WTC11 (cell line): ENCODE measurements at regions not wholly inside any gene's neighbourhood (a gene's known extent, or its start where the extent isn't known, plus 50 kb on each side); places are given as distances from the start of the nearest gene placed in this dataset.

Source experiments
- ATF1 ChIP-seq: sonication (generic); formaldehyde crosslinking; IDR thresholded peaks from 2 replicates; pipeline ENCODE4 v1.8.1; 2023; ENCODE audit warnings: mild to moderate bottlenecking, moderate library complexity, missing genetic modification reagents
- ATF2 ChIP-seq: sonication (generic); formaldehyde crosslinking; IDR thresholded peaks from 2 replicates; pipeline ENCODE4 v1.8.1; 2022; ENCODE audit warnings: low read depth, missing genetic modification reagents, borderline replicate concordance
- FOXJ3 ChIP-seq: sonication (generic); formaldehyde crosslinking; IDR thresholded peaks from 2 replicates; pipeline ENCODE4 v1.9.0; 2021; ENCODE audit warnings: missing genetic modification reagents, mild to moderate bottlenecking, borderline replicate concordance
- GTF2I ChIP-seq: fragments of 250-450 bp; sonication (Bioruptor Pico); conservative IDR thresholded peaks from 2 replicates; pipeline ENCODE4 v1.4.0; 2021; ENCODE audit warnings: mild to moderate bottlenecking
- USF1 ChIP-seq: sonication (generic); formaldehyde crosslinking; IDR thresholded peaks from 2 replicates; pipeline ENCODE4 v1.8.0; 2022; ENCODE audit warnings: mild to moderate bottlenecking, missing genetic modification reagents
- ZNF138 ChIP-seq: sonication (generic); formaldehyde crosslinking; conservative IDR thresholded peaks from 2 replicates; pipeline ENCODE4 v1.8.1; 2022; ENCODE audit warnings: mild to moderate bottlenecking, moderate library complexity, missing genetic modification reagents
- ZNF219 ChIP-seq: sonication (generic); formaldehyde crosslinking; IDR thresholded peaks from 2 replicates; pipeline ENCODE4 v1.8.0; 2023; ENCODE audit warnings: missing genetic modification reagents, mild to moderate bottlenecking, borderline replicate concordance
- TF ChIP-seq, protein P1 (sequence below): fragments of 200-600 bp; IDR thresholded peaks from 2 replicates; pipeline ENCODE4 v1.8.0; 2022; ENCODE audit warnings: antibody characterized with exemption
- TF ChIP-seq, protein P2 (sequence below): sonication (generic); formaldehyde crosslinking; IDR thresholded peaks from 2 replicates; pipeline ENCODE4 v1.8.0; 2022; ENCODE audit warnings: mild to moderate bottlenecking, missing genetic modification reagents
- TF ChIP-seq, protein P3 (sequence below): sonication (generic); formaldehyde crosslinking; IDR thresholded peaks from 2 replicates; pipeline ENCODE4 v1.8.0; 2022; ENCODE audit warnings: missing genetic modification reagents

- TF ChIP-seq, protein P1, sequence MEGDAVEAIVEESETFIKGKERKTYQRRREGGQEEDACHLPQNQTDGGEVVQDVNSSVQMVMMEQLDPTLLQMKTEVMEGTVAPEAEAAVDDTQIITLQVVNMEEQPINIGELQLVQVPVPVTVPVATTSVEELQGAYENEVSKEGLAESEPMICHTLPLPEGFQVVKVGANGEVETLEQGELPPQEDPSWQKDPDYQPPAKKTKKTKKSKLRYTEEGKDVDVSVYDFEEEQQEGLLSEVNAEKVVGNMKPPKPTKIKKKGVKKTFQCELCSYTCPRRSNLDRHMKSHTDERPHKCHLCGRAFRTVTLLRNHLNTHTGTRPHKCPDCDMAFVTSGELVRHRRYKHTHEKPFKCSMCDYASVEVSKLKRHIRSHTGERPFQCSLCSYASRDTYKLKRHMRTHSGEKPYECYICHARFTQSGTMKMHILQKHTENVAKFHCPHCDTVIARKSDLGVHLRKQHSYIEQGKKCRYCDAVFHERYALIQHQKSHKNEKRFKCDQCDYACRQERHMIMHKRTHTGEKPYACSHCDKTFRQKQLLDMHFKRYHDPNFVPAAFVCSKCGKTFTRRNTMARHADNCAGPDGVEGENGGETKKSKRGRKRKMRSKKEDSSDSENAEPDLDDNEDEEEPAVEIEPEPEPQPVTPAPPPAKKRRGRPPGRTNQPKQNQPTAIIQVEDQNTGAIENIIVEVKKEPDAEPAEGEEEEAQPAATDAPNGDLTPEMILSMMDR, result no peak
- TF ChIP-seq FOXJ3, result no peak
- TF ChIP-seq, protein P2, sequence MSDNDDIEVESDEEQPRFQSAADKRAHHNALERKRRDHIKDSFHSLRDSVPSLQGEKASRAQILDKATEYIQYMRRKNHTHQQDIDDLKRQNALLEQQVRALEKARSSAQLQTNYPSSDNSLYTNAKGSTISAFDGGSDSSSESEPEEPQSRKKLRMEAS (CRISPR knock-in tag), result no peak
- TF ChIP-seq ZNF138 (CRISPR knock-in tag), result no peak
- TF ChIP-seq ZNF219 (CRISPR knock-in tag), result no peak
- no peak for TF ChIP-seq ATF1 (CRISPR knock-in tag)
- TF ChIP-seq, protein P3, sequence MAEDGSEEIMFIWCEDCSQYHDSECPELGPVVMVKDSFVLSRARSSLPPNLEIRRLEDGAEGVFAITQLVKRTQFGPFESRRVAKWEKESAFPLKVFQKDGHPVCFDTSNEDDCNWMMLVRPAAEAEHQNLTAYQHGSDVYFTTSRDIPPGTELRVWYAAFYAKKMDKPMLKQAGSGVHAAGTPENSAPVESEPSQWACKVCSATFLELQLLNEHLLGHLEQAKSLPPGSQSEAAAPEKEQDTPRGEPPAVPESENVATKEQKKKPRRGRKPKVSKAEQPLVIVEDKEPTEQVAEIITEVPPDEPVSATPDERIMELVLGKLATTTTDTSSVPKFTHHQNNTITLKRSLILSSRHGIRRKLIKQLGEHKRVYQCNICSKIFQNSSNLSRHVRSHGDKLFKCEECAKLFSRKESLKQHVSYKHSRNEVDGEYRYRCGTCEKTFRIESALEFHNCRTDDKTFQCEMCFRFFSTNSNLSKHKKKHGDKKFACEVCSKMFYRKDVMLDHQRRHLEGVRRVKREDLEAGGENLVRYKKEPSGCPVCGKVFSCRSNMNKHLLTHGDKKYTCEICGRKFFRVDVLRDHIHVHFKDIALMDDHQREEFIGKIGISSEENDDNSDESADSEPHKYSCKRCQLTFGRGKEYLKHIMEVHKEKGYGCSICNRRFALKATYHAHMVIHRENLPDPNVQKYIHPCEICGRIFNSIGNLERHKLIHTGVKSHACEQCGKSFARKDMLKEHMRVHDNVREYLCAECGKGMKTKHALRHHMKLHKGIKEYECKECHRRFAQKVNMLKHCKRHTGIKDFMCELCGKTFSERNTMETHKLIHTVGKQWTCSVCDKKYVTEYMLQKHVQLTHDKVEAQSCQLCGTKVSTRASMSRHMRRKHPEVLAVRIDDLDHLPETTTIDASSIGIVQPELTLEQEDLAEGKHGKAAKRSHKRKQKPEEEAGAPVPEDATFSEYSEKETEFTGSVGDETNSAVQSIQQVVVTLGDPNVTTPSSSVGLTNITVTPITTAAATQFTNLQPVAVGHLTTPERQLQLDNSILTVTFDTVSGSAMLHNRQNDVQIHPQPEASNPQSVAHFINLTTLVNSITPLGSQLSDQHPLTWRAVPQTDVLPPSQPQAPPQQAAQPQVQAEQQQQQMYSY, result no peak
- TF ChIP-seq ATF2 (CRISPR knock-in tag), result no peak
- TF ChIP-seq USF1 (CRISPR knock-in tag), result no peak
- TF ChIP-seq GTF2I, result no peak
These were observed 104.0 kb downstream of the BAMBI start for GRCh38 chr10:28781296-28781695.
